Body of pancreas (tissue), 4 donors: ENCODE measurements at regions not wholly inside any gene's neighbourhood (a gene's known extent, or its start where the extent isn't known, plus 50 kb on each side); places are given as distances from the start of the nearest gene placed in this dataset.

Experiments
- POLR2A ChIP-seq, 3 donors: fragments of 450-650 bp; IDR thresholded peaks; one replicate each; pipeline ENCODE4 v1.6.1; 2016; ENCODE audit warnings: antibody characterized with exemption in 3 of 3, mild to moderate bottlenecking in 2 of 3
- TF ChIP-seq, protein P1 (sequence below), 7 experiments: fragments of 450-650 bp in 4 of 7; fragments of 200-600 bp in 3 of 7; sonication (generic) in 3 of 7; IDR thresholded peaks; one replicate each; pipeline ENCODE4 v1.5.1; 2016 to 2019; ENCODE audit warnings: antibody characterized with exemption in 7 of 7

DNA sequence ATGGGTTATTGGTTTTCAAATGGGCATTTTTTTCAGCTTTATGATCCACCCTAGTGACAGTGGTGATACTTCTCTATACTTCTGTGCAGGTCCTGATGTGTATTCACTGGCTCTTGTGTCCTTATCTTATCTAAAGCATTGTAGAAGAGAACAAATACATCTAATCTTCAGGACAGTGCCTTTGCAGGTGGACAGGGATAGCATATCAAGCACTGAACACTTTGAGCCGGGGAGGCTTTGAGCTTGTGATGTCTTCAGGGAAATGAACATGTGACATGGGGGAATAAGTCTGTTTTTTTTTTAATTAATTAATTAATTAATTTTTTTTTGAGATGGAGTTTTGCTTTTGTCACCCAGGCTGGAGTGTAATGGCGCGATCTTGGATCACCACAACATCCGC, 115.5 kb upstream of the KLF4 start:
- TF ChIP-seq, protein P1, sequence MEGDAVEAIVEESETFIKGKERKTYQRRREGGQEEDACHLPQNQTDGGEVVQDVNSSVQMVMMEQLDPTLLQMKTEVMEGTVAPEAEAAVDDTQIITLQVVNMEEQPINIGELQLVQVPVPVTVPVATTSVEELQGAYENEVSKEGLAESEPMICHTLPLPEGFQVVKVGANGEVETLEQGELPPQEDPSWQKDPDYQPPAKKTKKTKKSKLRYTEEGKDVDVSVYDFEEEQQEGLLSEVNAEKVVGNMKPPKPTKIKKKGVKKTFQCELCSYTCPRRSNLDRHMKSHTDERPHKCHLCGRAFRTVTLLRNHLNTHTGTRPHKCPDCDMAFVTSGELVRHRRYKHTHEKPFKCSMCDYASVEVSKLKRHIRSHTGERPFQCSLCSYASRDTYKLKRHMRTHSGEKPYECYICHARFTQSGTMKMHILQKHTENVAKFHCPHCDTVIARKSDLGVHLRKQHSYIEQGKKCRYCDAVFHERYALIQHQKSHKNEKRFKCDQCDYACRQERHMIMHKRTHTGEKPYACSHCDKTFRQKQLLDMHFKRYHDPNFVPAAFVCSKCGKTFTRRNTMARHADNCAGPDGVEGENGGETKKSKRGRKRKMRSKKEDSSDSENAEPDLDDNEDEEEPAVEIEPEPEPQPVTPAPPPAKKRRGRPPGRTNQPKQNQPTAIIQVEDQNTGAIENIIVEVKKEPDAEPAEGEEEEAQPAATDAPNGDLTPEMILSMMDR (IDR thresholded peaks at IDR 0.05): no peak
- TF ChIP-seq POLR2A (IDR thresholded peaks at IDR 0.05): no peak
